Omental fat pad (tissue), 3 donors: ENCODE measurements at regions not wholly inside any gene's neighbourhood (a gene's known extent, or its start where the extent isn't known, plus 50 kb on each side); places are given as distances from the start of the nearest gene placed in this dataset.
"Not testable (repeated sequence)": the region's sequence is repeated elsewhere in the genome, so short reads cannot be mapped to it uniquely, and the experiment has no call there.

Experiments used
- ATAC-seq: fragments of 150-250 bp; one replicate; pipeline ENCODE4 v1.9.1; 2016; ENCODE audit warnings: mild to moderate bottlenecking, moderate library complexity; ENCODE audit not compliant: low FRiP score
- DNase-seq: peaks from one replicate; pipeline ENCODE4 v3.0.0-alpha.2; 2019; ENCODE audit warnings: low spot score
- TF ChIP-seq, protein P1 (sequence below), 3 donors: fragments of 450-650 bp; IDR thresholded peaks; one replicate each; pipeline ENCODE4 v1.5.1; 2016 to 2017; ENCODE audit warnings: antibody characterized with exemption in 3 of 3, mild to moderate bottlenecking in 3 of 3, moderate library complexity in 2 of 3

GRCh38 chr2:113361051-113361450, 76.4 kb upstream of the ZNG1B start:
- no peak for DNase-seq
- no peak for ATAC-seq
- TF ChIP-seq, protein P1, sequence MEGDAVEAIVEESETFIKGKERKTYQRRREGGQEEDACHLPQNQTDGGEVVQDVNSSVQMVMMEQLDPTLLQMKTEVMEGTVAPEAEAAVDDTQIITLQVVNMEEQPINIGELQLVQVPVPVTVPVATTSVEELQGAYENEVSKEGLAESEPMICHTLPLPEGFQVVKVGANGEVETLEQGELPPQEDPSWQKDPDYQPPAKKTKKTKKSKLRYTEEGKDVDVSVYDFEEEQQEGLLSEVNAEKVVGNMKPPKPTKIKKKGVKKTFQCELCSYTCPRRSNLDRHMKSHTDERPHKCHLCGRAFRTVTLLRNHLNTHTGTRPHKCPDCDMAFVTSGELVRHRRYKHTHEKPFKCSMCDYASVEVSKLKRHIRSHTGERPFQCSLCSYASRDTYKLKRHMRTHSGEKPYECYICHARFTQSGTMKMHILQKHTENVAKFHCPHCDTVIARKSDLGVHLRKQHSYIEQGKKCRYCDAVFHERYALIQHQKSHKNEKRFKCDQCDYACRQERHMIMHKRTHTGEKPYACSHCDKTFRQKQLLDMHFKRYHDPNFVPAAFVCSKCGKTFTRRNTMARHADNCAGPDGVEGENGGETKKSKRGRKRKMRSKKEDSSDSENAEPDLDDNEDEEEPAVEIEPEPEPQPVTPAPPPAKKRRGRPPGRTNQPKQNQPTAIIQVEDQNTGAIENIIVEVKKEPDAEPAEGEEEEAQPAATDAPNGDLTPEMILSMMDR (IDR thresholded peaks at IDR 0.05), result no peak

- DNase-seq (no peak), ATAC-seq (no peak)
- TF ChIP-seq, protein P1 (IDR thresholded peaks at IDR 0.05), result no peak
Measured at GRCh38 chr2:113357071-113357470, 78.3 kb upstream of the PAX8 start.

DNA sequence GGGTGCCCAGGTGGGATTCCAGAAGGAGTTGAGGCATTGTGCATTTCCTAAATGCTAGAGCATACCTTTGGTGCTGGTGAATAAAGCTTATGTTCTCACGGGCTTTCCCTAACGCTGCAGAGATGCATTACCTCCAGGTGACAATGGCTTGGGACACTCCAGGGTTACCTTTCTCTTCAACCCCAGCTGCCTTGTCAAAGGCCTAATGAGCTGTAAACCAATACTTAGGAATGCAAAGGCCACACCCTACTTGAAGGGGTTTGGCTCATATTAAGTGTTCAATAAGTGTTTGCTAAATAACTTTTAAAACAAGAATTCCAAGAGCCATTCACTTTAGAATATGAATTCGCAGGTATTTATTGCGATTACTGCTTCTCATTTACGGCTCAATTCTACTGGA, 77.6 kb upstream of the PAX8 start:
- ATAC-seq, result not testable (repeated sequence)

DNA sequence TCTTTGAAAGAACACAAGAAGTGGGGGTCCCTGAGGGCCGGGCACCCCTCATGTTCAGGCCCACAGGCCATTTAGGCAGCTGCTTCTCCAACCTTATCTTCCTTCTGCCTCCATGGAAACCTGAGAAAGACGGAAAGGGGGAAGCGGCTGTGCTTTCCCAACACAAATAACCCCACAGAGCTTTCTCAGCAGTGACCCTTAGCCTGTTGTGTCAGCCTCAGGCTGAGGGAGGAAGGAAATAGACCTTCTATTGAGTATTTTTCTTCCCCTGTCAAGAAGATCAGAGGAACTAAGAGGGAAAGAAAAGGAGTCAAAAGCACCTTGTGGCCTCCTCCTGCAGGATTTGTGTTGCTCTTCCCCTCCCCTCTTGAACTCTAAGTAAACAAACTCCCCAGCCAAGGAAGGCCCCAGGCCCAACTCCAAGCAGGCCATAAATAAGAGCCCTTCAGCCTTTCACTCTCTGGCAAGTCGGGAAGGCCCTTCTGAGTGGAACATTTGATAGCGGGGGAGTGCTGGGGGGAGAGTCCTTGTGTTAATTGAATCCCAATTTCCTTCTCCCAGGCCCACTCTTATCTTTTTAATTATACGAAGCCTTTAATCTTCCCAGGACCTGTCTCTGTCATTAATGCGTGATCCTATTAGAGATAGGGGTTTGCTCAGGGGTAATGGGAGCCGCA, 76.8 kb upstream of the PAX8 start:
- ATAC-seq, result peak; percentile 53
- DNase-seq, result not testable (repeated sequence)

More for the DNA sequence above, 77.6 kb upstream of the PAX8 start:
- not testable (repeated sequence) for DNase-seq

DNA sequence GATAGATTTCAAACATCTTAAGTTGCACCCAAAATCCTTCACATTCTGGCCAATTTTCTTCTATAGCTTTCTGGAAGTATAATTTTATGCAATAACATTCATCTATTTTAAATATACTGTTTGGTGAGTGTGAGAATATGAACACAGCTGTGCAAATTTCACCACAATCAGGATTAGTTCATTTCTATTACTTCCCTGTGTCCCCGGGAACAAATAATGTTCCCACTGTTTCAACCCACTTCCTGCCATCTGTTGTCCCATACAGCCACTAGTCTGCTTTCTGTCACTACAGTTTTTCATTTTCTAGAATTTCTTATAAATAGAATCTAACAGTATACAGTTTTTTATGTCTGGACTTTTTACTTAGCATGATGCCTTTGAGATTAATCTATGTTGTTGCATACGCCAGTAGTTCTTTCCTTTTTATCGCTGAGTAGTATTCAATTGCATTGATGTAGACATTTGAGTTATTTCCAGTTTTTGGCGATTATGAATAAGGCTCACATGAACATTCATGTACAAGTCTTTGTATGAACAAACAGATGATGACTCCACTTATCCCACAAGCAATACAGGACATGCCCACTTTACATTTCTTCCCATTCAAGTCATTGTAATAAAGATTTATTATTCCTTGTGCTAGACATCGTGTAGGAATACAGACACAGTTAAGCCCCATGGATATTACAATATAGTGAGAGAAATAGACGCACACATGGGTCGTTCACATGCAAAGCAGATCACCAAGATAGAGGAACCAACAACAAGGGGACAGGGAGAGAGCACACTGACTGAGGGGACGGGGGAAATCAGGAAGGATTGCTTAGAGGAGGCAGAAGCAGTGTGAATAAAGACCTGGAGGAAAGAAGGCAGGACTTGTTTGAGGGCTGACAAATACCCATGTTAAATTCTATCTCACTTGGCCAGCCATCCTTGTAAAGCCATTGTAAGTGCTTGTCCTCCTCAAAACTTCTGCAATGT, 72.9 kb upstream of the PAX8 start:
- TF ChIP-seq, protein P1 (IDR thresholded peaks at IDR 0.05), result no peak
- ATAC-seq, result no peak
- no peak for DNase-seq

DNA sequence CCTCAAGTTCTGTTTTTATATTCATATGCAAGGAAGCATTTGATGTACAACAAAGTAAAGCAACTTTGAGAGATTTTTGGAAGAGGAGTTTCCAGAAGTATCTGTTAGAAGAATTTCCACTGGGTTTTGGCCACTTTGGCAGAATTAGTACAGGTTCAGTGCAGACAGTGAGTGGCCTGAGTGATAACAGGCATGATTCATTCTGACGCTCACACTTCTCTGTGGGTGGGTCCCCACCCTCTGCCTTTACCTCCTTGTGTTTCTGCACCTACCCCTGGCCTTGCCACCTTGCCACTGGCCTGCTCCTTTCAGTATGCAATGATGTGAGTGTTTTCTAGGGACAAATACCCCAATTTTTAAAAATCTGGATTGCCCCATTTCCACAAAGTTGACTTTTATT, 65.1 kb upstream of the PAX8 start:
- ATAC-seq, result peak; percentile 54

GRCh38 chr2:113342650-113343049, 63.9 kb upstream of the PAX8 start:
- TF ChIP-seq, protein P1 (IDR thresholded peaks at IDR 0.05), result no peak
- ATAC-seq (no peak), DNase-seq (no peak)

More for the DNA sequence above, 65.1 kb upstream of the PAX8 start:
- DNase-seq, result not testable (repeated sequence)

DNA sequence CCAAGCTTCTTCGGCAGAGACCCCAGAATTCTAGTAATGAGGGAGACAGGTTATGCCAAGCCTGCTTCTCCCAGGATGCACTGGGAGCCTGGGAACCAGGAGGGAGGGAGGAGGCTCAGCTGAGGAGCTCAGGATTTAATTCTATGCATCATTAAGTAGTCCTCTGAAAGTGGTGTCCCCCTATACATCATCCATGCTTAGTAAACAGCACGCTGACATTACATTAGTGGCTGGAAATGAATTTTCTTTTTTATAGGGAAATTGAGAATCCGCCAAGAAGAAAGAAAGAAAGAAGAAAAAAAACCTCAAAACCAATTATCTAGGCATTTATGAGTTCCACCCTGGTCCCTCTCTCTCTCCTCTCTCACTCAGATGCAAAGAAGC, 63.1 kb upstream of the PAX8 start:
- not testable (repeated sequence) for DNase-seq, ATAC-seq

- ATAC-seq, result no peak
- no peak for DNase-seq
- TF ChIP-seq, protein P1 (IDR thresholded peaks at IDR 0.05), result no peak
Measured at GRCh38 chr2:113341191-113341869, 62.6 kb upstream of the PAX8 start.
